SU-DHL-6 (cell line): ENCODE measurements at regions not wholly inside any gene's neighbourhood (a gene's known extent, or its start where the extent isn't known, plus 50 kb on each side); places are given as distances from the start of the nearest gene placed in this dataset.

Source experiments
- H2AFZ ChIP-seq: fragments of 200-600 bp; sonication (generic); 2 replicates; pipeline ENCODE4 v1.6.1; 2014; ENCODE audit warnings: low read depth, mild to moderate bottlenecking, moderate library complexity, mixed read lengths, antibody characterized with exemption, low read length; ENCODE audit not compliant: severe bottlenecking
- H3F3A ChIP-seq: fragments of 200-600 bp; shearing (Covaris generic); 2 replicates; pipeline ENCODE4 v1.6.0; 2016; ENCODE audit warnings: antibody characterized with exemption, mild to moderate bottlenecking; ENCODE audit not compliant: insufficient read depth
- H3K27ac ChIP-seq: fragments of 200-600 bp; sonication (generic); 2 replicates; pipeline ENCODE4 v1.5.1; 2016; ENCODE audit warnings: low read depth, mild to moderate bottlenecking, low read length, moderate library complexity, mixed read lengths
- H3K27me3 ChIP-seq: fragments of 200-600 bp; sonication (generic), shearing (Covaris generic); 2 replicates; pipeline ENCODE4 v1.6.0; 2014; ENCODE audit warnings: mild to moderate bottlenecking, low read length
- H3K36me3 ChIP-seq: fragments of 200-600 bp; sonication (generic); 2 replicates; pipeline ENCODE4 v1.6.1; 2014; ENCODE audit warnings: mild to moderate bottlenecking, low read length, mixed read lengths
- H3K4me2 ChIP-seq: fragments of 300-600, 200-600 bp; shearing (Covaris generic), sonication (generic); 2 replicates; pipeline ENCODE4 v1.6.0; 2014; ENCODE audit warnings: low read length, low read depth, mild to moderate bottlenecking; ENCODE audit not compliant: poor library complexity, severe bottlenecking
- H3K4me3 ChIP-seq: fragments of 200-600 bp; sonication (generic); 2 replicates; pipeline ENCODE4 v1.5.1; 2014; ENCODE audit warnings: antibody characterized with exemption, low read length, mild to moderate bottlenecking, mixed read lengths; ENCODE audit not compliant: insufficient read depth, poor library complexity, severe bottlenecking
- H3K79me2 ChIP-seq: fragments of 200-600 bp; sonication (generic); 2 replicates; pipeline ENCODE4 v1.6.1; 2014; ENCODE audit warnings: mild to moderate bottlenecking, low read length, moderate library complexity; ENCODE audit not compliant: insufficient read depth
- H3K9ac ChIP-seq: fragments of 200-600 bp; sonication (generic); 2 replicates; pipeline ENCODE4 v1.7.0; 2014; ENCODE audit warnings: mild to moderate bottlenecking, low read length
- H3K9me2 ChIP-seq: fragments of 200-600 bp; sonication (generic); replicated peaks from 2 replicates; pipeline ENCODE4 v1.6.1; 2014; ENCODE audit warnings: low read length; ENCODE audit not compliant: insufficient read depth
- H3K9me3 ChIP-seq: fragments of 200-600 bp; sonication (generic); 2 replicates; pipeline ENCODE4 v1.6.1; 2014; ENCODE audit warnings: low read length, mixed read lengths; ENCODE audit not compliant: insufficient read depth
- H4K20me1 ChIP-seq: fragments of 200-600 bp; sonication (generic); 2 replicates; pipeline ENCODE4 v1.6.1; 2014; ENCODE audit warnings: low read depth, mild to moderate bottlenecking, antibody characterized with exemption, low read length, moderate library complexity, mixed read lengths
- CTCF ChIP-seq: fragments of 200-600 bp; sonication (generic); IDR thresholded peaks from one replicate; pipeline ENCODE4 v1.5.1; 2017; ENCODE audit warnings: antibody characterized with exemption, mild to moderate bottlenecking, low read length, moderate library complexity; ENCODE audit not compliant: insufficient read depth, poor library complexity, severe bottlenecking
- EZH2phosphoT487 ChIP-seq: fragments of 200-600 bp; sonication (generic), shearing (Covaris generic); conservative IDR thresholded peaks from 2 replicates; pipeline ENCODE4 v1.6.1; 2018; ENCODE audit warnings: mild to moderate bottlenecking, antibody characterized with exemption, low read length, moderate library complexity, mixed read lengths

GRCh38 chr6:133034509-133035206 is 206.5 kb upstream of the EYA4 start:
- no peaks in the 10 kb centered on the region for H3K36me3 ChIP-seq
- no peaks in the 10 kb centered on the region for H4K20me1 ChIP-seq
- H3F3A ChIP-seq, result no peaks in the 10 kb centered on the region
- no peaks in the 10 kb centered on the region for H3K9me3 ChIP-seq
- H3K79me2 ChIP-seq, result no peaks in the 10 kb centered on the region
- H3K27me3 ChIP-seq, result no peaks in the 10 kb centered on the region
- H2AFZ ChIP-seq, result no peak overlapping the region
- H3K4me3 ChIP-seq, result no peak overlapping the region
- no peaks in the 10 kb centered on the region for H3K9me2 ChIP-seq
- TF ChIP-seq EZH2phosphoT487, result no peak
- TF ChIP-seq CTCF, result no peak
- H3K4me2 ChIP-seq, result no peak overlapping the region
- H3K9ac ChIP-seq, result no peak overlapping the region
- no peak overlapping the region for H3K27ac ChIP-seq

- no peak for TF ChIP-seq EZH2phosphoT487
- TF ChIP-seq CTCF, result no peak
- Histone ChIP-seq H3K79me2 (no peaks in the 10 kb centered on the region), H3F3A (no peaks in the 10 kb centered on the region), H3K4me2 (no peak overlapping the region), H3K9me2 (no peaks in the 10 kb centered on the region), H3K9ac (no peak overlapping the region), H3K9me3 (no peaks in the 10 kb centered on the region), H3K27me3 (no peaks in the 10 kb centered on the region), H2AFZ (no peak overlapping the region), H3K4me3 (no peak overlapping the region), H3K36me3 (no peaks in the 10 kb centered on the region), H3K27ac (no peak overlapping the region), H4K20me1 (no peaks in the 10 kb centered on the region)
Measured at GRCh38 chr6:133040094-133040802, 200.9 kb upstream of the EYA4 start.

GRCh38 chr6:133040803-133041419 is 200.2 kb upstream of the EYA4 start:
- Histone ChIP-seq H3K4me3 (no peak overlapping the region), H3K27me3 (no peaks in the 10 kb centered on the region), H3K79me2 (no peaks in the 10 kb centered on the region), H3K9me3 (no peaks in the 10 kb centered on the region), H3K4me2 (no peak overlapping the region), H2AFZ (no peak overlapping the region), H3F3A (no peaks in the 10 kb centered on the region), H3K9ac (no peak overlapping the region), H4K20me1 (no peaks in the 10 kb centered on the region), H3K36me3 (no peaks in the 10 kb centered on the region), H3K9me2 (no peaks in the 10 kb centered on the region), H3K27ac (no peak overlapping the region)
- TF ChIP-seq CTCF (no peak), EZH2phosphoT487 (no peak)
